HEK293 (cell line): ENCODE measurements at regions not wholly inside any gene's neighbourhood (a gene's known extent, or its start where the extent isn't known, plus 50 kb on each side); places are given as distances from the start of the nearest gene placed in this dataset.

Experiments
- FEZF1 ChIP-seq: fragments of 450-650 bp; formaldehyde crosslinking; IDR thresholded peaks from 2 replicates; pipeline ENCODE4 v1.5.1; 2016; ENCODE audit warnings: missing biosample characterization, missing genetic modification characterization
- GLIS1 ChIP-seq: fragments of 450-650 bp; formaldehyde crosslinking; IDR thresholded peaks from 2 replicates; pipeline ENCODE4 v1.5.1; 2016; ENCODE audit warnings: missing biosample characterization, missing genetic modification characterization
- HOXC10 ChIP-seq: sonication (generic); formaldehyde crosslinking; IDR thresholded peaks from 2 replicates; pipeline ENCODE4 v1.8.1; 2023; ENCODE audit warnings: mild to moderate bottlenecking, missing genetic modification reagents
- IKZF3 ChIP-seq: fragments of 450-650 bp; IDR thresholded peaks from 2 replicates; pipeline ENCODE4 v1.5.0; 2018; ENCODE audit warnings: missing biosample characterization, mild to moderate bottlenecking, missing genetic modification characterization, moderate library complexity
- INSM2 ChIP-seq: fragments of 450-650 bp; formaldehyde crosslinking; IDR thresholded peaks from 2 replicates; pipeline ENCODE4 v1.5.1; 2016; ENCODE audit warnings: missing biosample characterization, missing genetic modification characterization
- KLF17 ChIP-seq: fragments of 450-650 bp; formaldehyde crosslinking; IDR thresholded peaks from 2 replicates; pipeline ENCODE4 v1.5.1; 2016; ENCODE audit warnings: missing biosample characterization, missing genetic modification characterization
- PATZ1 ChIP-seq: fragments of 450-650 bp; formaldehyde crosslinking; IDR thresholded peaks from 2 replicates; pipeline ENCODE4 v1.5.1; 2016; ENCODE audit warnings: missing biosample characterization, missing genetic modification characterization
- PRDM10 ChIP-seq: fragments of 450-650 bp; formaldehyde crosslinking; IDR thresholded peaks from 2 replicates; pipeline ENCODE4 v1.5.1; 2016; ENCODE audit warnings: missing biosample characterization, missing genetic modification characterization
- PRDM6 ChIP-seq: fragments of 450-650 bp; formaldehyde crosslinking; IDR thresholded peaks from 2 replicates; pipeline ENCODE4 v1.5.1; 2017; ENCODE audit warnings: missing biosample characterization, missing genetic modification characterization
- SCRT2 ChIP-seq: fragments of 450-650 bp; formaldehyde crosslinking; IDR thresholded peaks from 2 replicates; pipeline ENCODE4 v1.5.1; 2016; ENCODE audit warnings: missing biosample characterization, missing genetic modification characterization
- SP7 ChIP-seq: fragments of 450-650 bp; formaldehyde crosslinking; IDR thresholded peaks from 2 replicates; pipeline ENCODE4 v1.5.1; 2016; ENCODE audit warnings: missing biosample characterization, missing genetic modification characterization
- ZBTB11 ChIP-seq: fragments of 450-650 bp; formaldehyde crosslinking; conservative IDR thresholded peaks from 2 replicates; pipeline ENCODE4 v1.5.1; 2016; ENCODE audit warnings: low read depth, missing biosample characterization, missing genetic modification characterization
- ZBTB17 ChIP-seq: fragments of 450-650 bp; formaldehyde crosslinking; IDR thresholded peaks from 2 replicates; pipeline ENCODE4 v1.5.1; 2016; ENCODE audit warnings: missing biosample characterization, missing genetic modification characterization
- ZIC2 ChIP-seq: fragments of 450-650 bp; formaldehyde crosslinking; IDR thresholded peaks from 2 replicates; pipeline ENCODE4 v1.5.1; 2016; ENCODE audit warnings: missing biosample characterization, missing genetic modification characterization
- ZNF24 ChIP-seq: fragments of 450-650 bp; formaldehyde crosslinking; IDR thresholded peaks from 2 replicates; pipeline ENCODE4 v1.5.1; 2016; ENCODE audit warnings: missing biosample characterization, missing genetic modification characterization
- ZNF449 ChIP-seq: fragments of 450-650 bp; formaldehyde crosslinking; IDR thresholded peaks from 2 replicates; pipeline ENCODE4 v1.5.1; 2017; ENCODE audit warnings: missing biosample characterization, mild to moderate bottlenecking, missing genetic modification characterization, moderate library complexity
- ZNF600 ChIP-seq: fragments of 450-650 bp; formaldehyde crosslinking; IDR thresholded peaks from 2 replicates; pipeline ENCODE4 v1.5.1; 2016; ENCODE audit warnings: missing biosample characterization, missing genetic modification characterization
- ZNF610 ChIP-seq: fragments of 450-650 bp; formaldehyde crosslinking; IDR thresholded peaks from 2 replicates; pipeline ENCODE4 v1.5.1; 2016; ENCODE audit warnings: missing biosample characterization, missing genetic modification characterization, borderline replicate concordance
- ZNF639 ChIP-seq: fragments of 450-650 bp; formaldehyde crosslinking; IDR thresholded peaks from 2 replicates; pipeline ENCODE4 v1.5.1; 2016; ENCODE audit warnings: missing biosample characterization, missing genetic modification characterization

- no peak for TF ChIP-seq ZNF639 (tag by site-specific recombination)
- TF ChIP-seq ZNF600 (tag by site-specific recombination): peak; percentile 79
- 0 out of 2 replicates have a peak, but pooled peaks have one; percentile 21 for TF ChIP-seq ZNF24 (tag by site-specific recombination)
- 0 out of 2 replicates have a peak, but pooled peaks have one; percentile 27 for TF ChIP-seq PATZ1 (tag by site-specific recombination)
- peak; percentile 78 for TF ChIP-seq IKZF3 (tag by site-specific recombination)
- peak; percentile 72 for TF ChIP-seq FEZF1
- peak; percentile 93 for TF ChIP-seq SCRT2 (tag by site-specific recombination)
- TF ChIP-seq ZBTB17 (tag by site-specific recombination): peak; percentile 63
- peak; percentile 41; the same call in 1 of the 2 replicates for TF ChIP-seq ZNF610 (tag by site-specific recombination)
- TF ChIP-seq HOXC10 (CRISPR knock-in tag): no peak
- TF ChIP-seq INSM2: peak; percentile 77; the same call in 1 of the 2 replicates
- TF ChIP-seq PRDM6: peak; percentile 64
- TF ChIP-seq ZNF449 (tag by site-specific recombination): no peak
- peak; percentile 93 for TF ChIP-seq ZIC2 (tag by site-specific recombination)
- peak; percentile 34; the same call in 1 of the 2 replicates for TF ChIP-seq PRDM10 (tag by site-specific recombination)
- TF ChIP-seq SP7 (tag by site-specific recombination): peak; percentile 92
- no peak for TF ChIP-seq ZBTB11 (tag by site-specific recombination)
- peak; percentile 58; the same call in 1 of the 2 replicates for TF ChIP-seq KLF17
- peak; percentile 28; the same call in 1 of the 2 replicates for TF ChIP-seq GLIS1
Measured at GRCh38 chr1:116853680-116854402, 55.9 kb upstream of the PTGFRN start (continued).
